Stimulated activated CD4-positive, alpha-beta T cell treated with anti-CD3 and anti-CD28 coated beads, TNF-alpha, amount 100 ng/mL, for 1 hour (primary cell): ENCODE measurements at regions not wholly inside any gene's neighbourhood (a gene's known extent, or its start where the extent isn't known, plus 50 kb on each side); places are given as distances from the start of the nearest gene placed in this dataset.
"Not testable (repeated sequence)": the region's sequence is repeated elsewhere in the genome, so short reads cannot be mapped to it uniquely, and the experiment has no call there.

ENCODE experiments used
- DNase-seq, 3 donors: peaks; one replicate each; pipeline ENCODE4 v3.0.0-alpha.2; 2020; ENCODE audit warnings: low read depth in 3 of 3, low spot score in 1 of 3

DNA sequence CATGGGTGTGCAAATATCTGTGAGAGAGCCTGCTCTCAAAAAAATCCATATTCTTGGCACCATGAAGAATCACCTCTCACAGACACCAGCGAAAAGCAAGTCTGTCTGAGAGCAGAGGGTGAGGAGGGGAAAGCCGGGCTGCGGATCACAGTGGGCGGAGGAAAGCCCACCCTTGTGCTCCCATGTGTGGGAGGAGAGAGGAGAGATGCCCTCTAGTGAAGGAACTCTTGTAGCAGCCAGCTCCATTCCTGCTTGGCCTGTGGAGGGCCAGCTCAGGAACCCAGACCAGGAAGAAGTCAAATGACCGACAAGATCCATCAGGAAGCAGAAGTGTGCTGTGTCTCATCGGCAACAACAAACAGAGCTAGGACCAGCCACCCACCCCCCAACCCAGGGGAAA, 321.7 kb upstream of the PLGLB1 start:
- not testable (repeated sequence) for DNase-seq

DNA sequence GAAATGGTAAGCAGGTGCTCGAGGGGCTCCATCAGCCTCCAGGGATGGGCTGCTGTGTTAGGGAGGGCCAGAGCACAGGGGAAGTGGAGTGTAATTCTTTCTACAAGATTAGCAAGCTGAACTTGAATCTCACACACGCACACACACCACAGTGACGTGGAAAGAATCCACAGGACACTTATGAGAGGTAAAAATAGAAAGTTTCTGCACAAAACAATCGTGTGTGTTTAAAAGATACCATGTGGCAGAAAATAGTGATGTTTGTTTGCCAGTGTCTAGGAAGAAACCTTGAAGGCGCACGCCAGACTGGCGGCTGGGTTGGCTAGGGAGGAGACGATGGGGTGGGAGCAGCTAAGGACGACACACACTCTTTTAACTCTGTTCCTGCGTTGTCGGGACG, 323.6 kb upstream of the PLGLB1 start:
- not testable (repeated sequence) for DNase-seq

- DNase-seq: not testable (repeated sequence)
Measured at GRCh38 chr2:87348556-87348955, 326.9 kb upstream of the PLGLB1 start.

DNA sequence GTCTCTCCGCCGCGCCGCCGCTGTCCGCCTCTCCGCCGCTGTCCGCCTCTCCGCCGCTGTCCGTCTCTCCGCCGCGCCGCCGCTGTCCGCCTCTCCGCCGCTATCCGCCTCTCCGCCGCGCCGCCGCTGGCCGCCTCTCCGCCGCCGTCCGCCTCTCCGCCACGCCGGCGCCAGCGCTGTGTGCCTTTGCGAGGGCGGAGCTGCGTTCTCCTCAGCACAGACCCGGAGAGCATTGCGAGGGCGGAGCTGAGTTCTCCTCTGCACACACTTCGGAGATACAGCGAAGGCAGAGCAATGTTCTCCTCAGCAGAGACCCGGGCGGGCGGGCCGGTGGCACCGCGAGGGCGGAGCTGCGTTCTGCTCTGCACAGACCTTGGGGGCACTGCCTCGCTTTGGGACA, 327.4 kb upstream of the PLGLB1 start:
- not testable (repeated sequence) for DNase-seq

DNA sequence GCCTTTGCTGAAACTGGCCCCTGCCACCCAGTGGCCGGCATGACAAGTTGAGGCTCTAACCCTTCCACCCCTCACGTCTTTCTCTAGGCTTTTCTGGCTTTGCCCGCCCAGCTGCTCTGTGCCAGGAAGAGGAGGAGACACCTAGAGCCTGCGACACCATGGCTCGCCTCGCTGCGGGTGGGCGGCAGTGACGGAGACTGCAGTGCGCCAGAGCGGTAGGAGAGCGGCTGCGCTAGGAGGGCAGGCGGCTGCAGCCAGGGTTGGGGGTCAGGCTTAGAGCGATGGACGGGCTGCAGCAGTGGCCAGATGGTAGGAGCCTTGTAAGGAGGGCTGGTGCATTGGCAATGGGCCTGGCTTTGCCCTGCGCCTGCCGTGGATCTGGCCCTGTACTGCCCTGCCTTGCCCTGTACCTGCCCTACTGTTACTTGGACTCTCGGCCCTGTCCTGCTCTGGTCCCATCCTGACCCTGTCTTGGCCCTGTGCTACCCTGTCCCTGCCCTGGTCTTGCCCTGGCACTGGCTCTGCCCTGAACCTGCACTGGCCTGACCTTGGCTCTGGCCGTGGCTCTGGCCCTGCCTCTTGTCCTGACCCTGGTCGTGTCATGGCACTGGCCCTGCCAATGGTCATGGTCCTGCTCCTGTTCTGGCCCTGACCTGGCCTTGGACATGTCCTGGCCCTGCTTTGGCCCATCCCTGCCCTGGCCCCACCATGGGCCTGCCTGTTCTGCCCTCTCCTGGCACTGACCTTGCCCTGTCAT, 330.7 kb upstream of the PLGLB1 start:
- DNase-seq: not testable (repeated sequence)

DNA sequence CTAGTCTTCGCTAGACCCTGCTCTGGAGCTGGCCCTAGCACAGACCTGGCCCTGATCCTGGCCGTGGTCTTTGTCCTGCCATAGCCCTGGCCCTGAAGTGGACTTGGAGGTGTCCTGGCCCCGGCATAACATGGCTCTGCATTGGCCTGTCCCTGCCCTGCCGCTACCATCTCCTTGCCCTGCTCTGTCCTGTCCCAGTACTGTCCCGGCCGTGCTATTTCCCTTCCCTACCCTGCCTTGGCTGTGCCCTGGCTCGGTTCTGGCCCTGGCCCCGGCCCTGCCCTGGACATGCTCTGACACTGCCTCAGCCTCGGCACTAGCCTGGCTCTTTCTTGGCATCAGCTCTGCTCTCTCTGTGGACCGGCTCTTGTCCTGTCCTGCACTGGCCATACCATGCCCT, 331.8 kb upstream of the PLGLB1 start:
- not testable (repeated sequence) for DNase-seq

DNA sequence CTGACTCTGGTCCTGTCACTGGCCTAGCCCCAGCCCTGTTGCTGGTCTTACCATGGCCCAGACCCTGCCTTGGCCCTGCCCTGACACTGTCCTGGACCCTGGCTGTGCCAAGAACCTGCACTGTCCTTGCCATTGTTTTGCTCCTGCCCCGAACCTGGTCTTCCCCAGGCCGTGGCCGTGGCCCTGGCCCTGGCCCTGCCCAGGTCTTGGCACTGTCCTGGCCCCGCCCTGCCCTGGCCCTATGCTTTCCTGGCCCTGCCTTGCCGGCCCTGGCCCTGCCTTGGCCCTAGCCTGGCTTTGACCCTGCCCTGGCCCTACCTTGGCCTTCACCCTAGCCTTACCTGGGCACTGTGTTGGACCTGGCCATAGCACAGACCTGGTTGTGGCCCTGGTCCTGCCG, 332.5 kb upstream of the PLGLB1 start:
- not testable (repeated sequence) for DNase-seq

DNA sequence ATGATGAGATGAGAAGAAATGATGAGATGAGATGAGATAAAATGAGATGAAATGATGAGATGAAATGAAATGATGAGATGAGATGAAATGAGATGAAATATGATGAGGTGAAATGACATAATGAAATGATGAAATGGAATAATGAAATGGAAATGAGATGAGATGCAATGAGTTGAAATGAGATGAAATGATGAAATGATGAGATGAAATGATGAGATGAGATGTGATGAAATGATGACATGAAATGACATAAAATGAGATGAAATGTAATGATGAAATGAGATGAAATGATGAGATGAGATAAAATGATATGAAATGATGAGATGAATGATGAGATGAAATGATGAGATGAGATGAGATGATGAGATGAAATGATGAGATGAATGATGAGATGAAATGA, 338.6 kb upstream of the PLGLB1 start:
- not testable (repeated sequence) for DNase-seq

DNA sequence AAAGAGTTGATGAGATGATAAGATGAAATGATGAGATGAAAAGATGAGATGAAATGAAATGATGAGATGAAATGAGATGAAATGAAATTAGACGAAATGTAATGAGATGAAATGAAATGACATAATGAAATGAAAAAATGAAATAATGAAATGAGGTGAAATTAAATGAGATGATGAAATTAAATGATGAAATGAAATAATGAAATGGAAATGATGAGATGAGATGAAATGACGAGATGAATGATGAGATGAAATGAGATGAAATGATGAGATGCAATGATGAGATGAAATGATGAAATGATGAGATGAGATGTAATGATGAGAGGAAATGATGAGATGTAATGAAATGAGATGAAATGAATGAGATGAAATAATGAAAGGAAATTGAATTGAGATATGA, 339.3 kb upstream of the PLGLB1 start:
- DNase-seq: not testable (repeated sequence)

GRCh38 chr2:87361805-87362204, 340.2 kb upstream of the PLGLB1 start:
- not testable (repeated sequence) for DNase-seq

DNA sequence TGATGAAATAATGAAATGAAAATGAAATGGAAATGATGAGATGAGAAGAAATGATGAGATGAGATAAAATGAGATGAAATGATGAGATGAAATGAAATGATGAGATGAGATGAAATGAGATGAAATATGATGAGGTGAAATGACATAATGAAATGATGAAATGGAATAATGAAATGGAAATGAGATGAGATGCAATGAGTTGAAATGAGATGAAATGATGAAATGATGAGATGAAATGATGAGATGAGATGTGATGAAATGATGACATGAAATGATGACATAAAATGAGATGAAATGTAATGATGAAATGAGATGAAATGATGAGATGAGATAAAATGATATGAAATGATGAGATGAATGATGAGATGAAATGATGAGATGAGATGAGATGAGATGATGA, 342.7 kb upstream of the PLGLB1 start:
- DNase-seq: not testable (repeated sequence)

DNA sequence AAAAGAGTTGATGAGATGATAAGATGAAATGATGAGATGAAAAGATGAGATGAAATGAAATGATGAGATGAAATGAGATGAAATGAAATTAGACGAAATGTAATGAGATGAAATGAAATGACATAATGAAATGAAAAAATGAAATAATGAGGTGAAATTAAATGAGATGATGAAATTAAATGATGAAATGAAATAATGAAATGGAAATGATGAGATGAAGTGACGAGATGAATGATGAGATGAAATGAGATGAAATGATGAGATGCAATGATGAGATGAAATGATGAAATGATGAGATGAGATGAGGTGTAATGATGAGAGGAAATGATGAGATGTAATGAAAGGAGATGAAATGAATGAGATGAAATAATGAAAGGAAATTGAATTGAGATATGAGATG, 343.4 kb upstream of the PLGLB1 start:
- not testable (repeated sequence) for DNase-seq

- DNase-seq: not testable (repeated sequence)
Measured at GRCh38 chr2:87386063-87386560, 361.8 kb upstream of the PLGLB2 start.

DNA sequence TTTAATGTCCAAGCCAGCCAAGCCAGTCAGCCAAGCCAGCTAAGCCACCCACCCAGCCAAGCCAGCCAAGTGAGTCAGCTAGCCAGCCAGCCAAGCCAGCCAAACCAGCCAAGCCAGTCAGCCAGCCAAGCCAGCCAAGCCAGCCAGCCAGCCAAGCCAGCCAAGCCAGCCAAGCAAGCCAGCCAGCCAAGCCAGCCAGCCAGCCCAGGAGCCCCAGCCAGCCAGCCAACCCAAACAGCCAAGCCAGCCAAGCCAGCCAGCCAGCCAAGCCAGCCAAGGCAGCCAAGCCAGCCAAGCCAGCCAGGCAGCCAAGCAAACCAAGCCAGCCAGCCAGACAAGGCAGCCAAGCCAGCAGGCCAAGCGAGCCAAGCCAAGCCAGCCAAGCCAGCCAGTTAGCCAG, 352.1 kb upstream of the PLGLB2 start:
- not testable (repeated sequence) for DNase-seq

GRCh38 chr2:87396551-87397265, 351.2 kb upstream of the PLGLB2 start:
- DNase-seq: not testable (repeated sequence)

DNA sequence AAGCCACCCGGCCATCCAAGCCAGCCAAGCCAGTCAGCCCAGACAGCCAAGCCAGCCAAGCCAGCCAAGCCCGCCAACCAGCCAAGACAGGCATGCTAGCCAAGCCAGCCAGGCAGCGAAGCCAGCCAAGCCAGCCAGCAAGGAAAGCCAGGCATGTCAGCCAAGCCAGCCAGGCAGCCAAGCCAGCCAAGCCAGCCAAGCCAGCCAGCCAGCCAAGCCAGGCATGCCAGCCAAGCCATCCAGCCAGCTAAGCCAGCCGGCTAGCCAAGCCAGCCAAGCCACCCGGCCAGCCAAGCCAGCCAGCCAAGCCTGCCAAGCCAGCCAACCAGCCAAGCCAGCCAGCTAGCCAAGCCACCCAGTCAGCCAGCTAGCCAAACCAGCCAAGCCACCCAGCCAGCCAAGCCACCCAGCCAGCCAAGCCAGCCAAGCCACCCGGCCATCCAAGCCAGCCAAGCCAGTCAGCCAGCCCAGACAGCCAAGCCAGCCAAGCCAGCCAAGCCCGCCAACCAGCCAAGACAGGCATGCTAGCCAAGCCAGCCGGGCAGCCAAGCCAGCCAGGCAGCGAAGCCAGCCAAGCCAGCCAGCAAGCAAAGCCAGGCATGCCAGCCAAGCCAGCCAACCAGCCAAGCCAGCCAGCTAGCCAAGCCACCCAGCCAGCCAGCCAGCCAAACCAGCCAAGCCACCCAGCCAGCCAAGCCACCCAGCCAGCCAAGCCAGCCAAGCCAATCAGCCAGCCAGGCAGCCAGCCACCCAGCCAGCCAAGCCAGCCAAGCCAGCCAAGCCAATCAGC, 350.4 kb upstream of the PLGLB2 start:
- not testable (repeated sequence) for DNase-seq

GRCh38 chr2:87398567-87399305, 349.2 kb upstream of the PLGLB2 start:
- DNase-seq: not testable (repeated sequence)

DNA sequence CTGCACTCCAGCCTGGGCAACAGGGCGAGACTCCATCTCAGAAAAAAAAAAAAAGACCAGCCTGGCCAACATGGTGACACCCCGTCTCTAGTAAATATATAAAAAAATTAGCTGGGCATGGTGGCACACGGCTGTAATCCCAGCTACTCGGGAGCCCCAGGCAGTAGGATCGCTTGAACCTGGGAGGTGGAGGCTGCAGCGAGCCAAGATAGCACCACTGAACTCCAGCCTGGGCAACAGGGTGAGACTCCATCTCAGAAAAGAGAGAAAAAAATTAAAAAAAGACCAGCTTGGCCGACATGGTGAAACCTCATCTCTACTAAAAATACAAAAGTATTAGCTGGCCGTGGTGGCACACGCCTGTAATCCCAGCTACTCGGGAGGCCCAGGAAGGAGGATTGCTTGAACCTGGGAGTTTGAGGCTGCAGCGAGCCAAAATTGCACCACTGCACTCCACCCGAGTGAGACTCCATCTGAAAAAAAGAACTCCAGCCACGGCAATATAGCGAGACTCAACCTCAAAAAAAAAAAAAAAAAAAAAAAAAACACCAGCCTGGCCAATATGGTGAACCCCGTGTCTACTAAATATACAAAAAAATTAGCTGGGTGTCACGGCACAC, 346.1 kb upstream of the PLGLB2 start:
- no peak for DNase-seq

DNA sequence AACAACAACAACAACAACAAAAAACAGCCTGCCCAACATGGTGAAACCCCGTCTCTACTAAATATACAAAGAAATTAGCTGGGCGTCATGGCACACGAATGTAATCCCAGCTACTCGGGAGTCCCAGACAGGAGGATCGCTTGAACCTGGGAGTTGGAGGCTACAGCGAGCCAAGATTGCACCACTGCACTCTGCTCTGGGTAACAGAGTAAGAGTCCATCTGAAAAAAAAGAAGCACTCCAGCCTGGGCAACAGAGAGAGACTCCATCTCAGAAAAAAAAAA, 344.1 kb upstream of the PLGLB2 start:
- DNase-seq: no peak

DNA sequence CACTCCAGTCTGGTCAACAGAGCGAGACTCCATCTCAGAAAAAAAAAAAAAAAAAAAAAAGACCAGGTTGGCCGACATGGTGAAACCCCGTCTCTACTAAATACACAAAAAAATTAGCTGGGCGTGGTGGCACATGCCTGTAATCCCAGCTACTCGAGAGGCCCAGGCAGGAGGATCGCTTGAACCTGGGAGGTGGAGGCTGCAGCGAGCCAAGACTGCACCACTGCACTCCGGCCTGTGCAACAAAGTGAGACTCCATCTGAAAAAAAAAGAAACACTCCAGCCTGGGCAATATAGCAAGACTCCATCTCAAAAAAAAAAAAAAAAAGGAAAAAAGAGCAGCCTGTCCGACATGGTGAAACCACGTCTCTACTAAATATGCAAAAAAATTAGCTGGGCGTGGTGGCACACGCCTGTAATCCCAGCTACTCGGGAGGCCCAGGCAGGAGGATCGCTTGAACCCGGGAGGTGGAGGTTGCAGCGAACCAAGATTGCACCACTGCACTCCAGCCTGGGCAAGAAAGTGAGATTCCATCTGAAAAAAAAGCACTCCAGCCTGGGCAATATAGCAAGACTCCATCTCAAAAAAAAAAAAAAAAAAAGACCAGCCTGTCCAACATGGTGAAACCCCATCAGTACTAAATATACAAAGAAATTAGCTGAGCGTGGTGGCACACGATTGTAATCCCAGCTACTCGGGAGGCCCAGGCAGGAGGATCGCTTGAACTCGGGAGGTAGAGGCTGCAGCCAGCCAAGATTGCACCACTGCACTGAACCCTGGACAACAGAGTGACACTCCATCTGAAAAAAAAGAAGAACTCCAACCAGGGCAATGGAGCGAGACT, 343.3 kb upstream of the PLGLB2 start:
- not testable (repeated sequence) for DNase-seq
